ENCODE measurements at regions not wholly inside any gene's neighbourhood (a gene's known extent, or its start where the extent isn't known, plus 50 kb on each side); places are given as distances from the start of the nearest gene placed in this dataset.
"Not testable (repeated sequence)": the region's sequence is repeated elsewhere in the genome, so short reads cannot be mapped to it uniquely, and the experiment has no call there.

DNA sequence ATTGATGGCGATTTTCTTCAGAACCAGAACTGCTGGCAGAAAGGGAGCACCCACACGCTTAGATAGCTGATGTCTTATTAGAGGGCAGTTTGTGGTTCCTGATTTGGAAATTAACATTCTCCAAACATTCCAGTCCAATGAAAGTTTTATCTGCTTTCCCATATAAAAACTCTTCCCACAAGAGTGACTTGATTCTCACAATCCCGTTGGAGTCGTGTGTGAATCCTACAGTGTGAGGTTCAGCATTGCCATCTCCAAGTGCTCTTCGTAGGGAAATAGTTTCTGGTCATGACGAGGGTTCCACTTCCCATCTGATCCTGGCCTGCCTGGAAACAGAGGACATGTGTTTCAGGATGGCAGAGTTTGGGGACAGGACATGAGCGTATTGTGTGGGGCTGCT lies 105.4 kb upstream of the CCZ1B start:
- not testable (repeated sequence) for H3K79me2 ChIP-seq (ENCODE audit: low read length); H3K27me3 ChIP-seq (ENCODE audit: low read depth, low read length); H3K27ac ChIP-seq (ENCODE audit: low read length); H3K4me2 ChIP-seq (ENCODE audit: low read length); H3K4me3 ChIP-seq (ENCODE audit: low read length); H3K9ac ChIP-seq (ENCODE audit: low read length); H2AFZ ChIP-seq (ENCODE audit: low read depth, low read length); H3K36me3 ChIP-seq (replicated peaks; ENCODE audit: low read depth, low read length); H3K9me3 ChIP-seq (ENCODE audit: insufficient read depth, low read length); H3K4me1 ChIP-seq (ENCODE audit: low read length); H4K20me1 ChIP-seq (ENCODE audit: insufficient read depth, low read length)

DNA sequence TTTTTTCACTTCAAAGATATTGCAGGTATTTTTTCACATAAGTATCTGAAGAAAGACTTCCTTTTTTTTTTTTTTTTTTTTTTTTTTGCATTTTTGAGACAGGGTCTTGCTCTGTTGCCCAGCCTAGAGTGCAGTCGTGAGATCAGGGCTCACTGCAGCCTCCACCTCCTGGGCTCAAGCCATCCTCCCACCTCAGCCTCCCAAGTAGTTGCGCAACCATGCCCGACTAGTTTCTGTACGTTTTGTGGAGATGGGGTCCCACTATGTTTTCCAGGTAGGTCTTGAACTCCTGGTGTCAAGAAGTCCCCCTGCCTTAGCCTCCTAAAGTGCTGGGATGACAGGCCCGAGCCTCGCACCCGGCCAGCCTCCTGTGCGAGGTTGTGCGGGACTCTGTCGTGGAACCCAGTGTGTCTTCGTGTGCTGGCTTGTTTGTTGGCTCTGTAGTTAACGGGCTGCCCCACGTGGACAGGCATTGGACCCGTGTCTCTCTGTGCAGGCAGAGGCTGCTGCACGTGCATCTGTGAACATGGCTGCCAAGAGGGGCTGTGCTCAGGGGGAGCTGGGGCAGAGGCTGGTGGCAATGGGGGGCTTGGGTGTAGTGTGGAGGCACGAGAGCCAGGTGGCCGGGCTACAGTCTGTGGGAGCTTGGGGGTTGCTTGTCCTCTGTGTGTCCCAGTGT lies 108.0 kb upstream of the CCZ1B start:
- not testable (repeated sequence) for H3K4me2 ChIP-seq (ENCODE audit: low read length); H3K27me3 ChIP-seq (ENCODE audit: low read depth, low read length); H2AFZ ChIP-seq (ENCODE audit: low read depth, low read length); H4K20me1 ChIP-seq (ENCODE audit: insufficient read depth, low read length); H3K9me3 ChIP-seq (ENCODE audit: insufficient read depth, low read length); H3K4me3 ChIP-seq (ENCODE audit: low read length); H3K9ac ChIP-seq (ENCODE audit: low read length); H3K27ac ChIP-seq (ENCODE audit: low read length); H3K36me3 ChIP-seq (replicated peaks; ENCODE audit: low read depth, low read length); H3K4me1 ChIP-seq (ENCODE audit: low read length); H3K79me2 ChIP-seq (ENCODE audit: low read length)

DNA sequence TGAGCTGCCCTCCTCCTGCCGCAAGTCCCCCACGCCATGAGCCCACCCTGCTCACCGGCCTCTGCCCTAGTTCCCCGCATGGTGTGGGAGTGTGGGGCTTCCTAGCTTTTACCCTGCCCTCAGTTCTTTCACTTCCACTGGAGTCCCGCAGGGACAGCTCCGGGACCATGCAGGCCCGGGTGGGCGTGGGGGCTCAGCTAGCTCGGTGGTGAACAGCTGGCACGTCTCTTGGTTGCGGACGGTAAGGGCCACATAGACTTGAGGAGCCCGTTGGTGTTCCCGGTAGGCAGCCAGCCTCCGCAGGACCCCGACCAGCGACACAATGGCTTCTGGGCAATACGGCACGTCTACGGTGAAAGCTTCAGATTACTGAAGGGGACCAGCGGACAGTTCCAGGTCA lies 108.9 kb upstream of the CCZ1B start:
- Histone ChIP-seq H4K20me1 (ENCODE audit: insufficient read depth, low read length) (no peaks in the 10 kb centered on the region), H3K4me2 (ENCODE audit: low read length) (no peak overlapping the region), H3K9me3 (ENCODE audit: insufficient read depth, low read length) (no peaks in the 10 kb centered on the region), H3K27me3 (ENCODE audit: low read depth, low read length) (no peaks in the 10 kb centered on the region), H3K36me3 (replicated peaks; ENCODE audit: low read depth, low read length) (no peaks in the 10 kb centered on the region), H3K4me3 (ENCODE audit: low read length) (no peak overlapping the region), H3K27ac (ENCODE audit: low read length) (no peak overlapping the region), H3K9ac (ENCODE audit: low read length) (no peak overlapping the region), H3K4me1 (ENCODE audit: low read length) (no peaks in the 10 kb centered on the region), H3K79me2 (ENCODE audit: low read length) (no peaks in the 10 kb centered on the region), H2AFZ (ENCODE audit: low read depth, low read length) (no peak overlapping the region)
- TF ChIP-seq EZH2phosphoT487 (IDR thresholded peaks at IDR 0.05; ENCODE audit: low read depth), result no peak
- TF ChIP-seq, protein P1, sequence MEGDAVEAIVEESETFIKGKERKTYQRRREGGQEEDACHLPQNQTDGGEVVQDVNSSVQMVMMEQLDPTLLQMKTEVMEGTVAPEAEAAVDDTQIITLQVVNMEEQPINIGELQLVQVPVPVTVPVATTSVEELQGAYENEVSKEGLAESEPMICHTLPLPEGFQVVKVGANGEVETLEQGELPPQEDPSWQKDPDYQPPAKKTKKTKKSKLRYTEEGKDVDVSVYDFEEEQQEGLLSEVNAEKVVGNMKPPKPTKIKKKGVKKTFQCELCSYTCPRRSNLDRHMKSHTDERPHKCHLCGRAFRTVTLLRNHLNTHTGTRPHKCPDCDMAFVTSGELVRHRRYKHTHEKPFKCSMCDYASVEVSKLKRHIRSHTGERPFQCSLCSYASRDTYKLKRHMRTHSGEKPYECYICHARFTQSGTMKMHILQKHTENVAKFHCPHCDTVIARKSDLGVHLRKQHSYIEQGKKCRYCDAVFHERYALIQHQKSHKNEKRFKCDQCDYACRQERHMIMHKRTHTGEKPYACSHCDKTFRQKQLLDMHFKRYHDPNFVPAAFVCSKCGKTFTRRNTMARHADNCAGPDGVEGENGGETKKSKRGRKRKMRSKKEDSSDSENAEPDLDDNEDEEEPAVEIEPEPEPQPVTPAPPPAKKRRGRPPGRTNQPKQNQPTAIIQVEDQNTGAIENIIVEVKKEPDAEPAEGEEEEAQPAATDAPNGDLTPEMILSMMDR (IDR thresholded peaks at IDR 0.05; ENCODE audit: low read depth, low read length), result no peak

DNA sequence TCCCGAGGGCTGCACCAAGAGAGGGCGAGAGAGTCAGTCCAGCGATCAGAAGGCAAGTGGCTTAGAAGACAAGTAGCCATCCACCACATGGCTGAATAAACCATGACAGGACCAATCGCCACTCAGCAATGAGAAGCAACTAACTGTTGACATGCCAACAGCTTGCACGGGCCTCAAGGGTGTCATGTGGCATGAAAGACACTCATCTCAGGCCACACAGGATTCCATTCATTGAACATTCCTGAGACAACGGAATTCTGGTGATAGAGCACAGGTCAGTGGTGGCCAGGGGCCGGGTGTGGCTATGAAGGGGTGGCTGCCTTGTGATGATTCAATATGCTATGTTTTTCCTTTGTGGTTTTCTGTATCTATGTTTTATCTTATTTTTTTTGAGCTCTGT lies 110.6 kb upstream of the CCZ1B start:
- not testable (repeated sequence) for H3K4me2 ChIP-seq (ENCODE audit: low read length); H3K79me2 ChIP-seq (ENCODE audit: low read length)

DNA sequence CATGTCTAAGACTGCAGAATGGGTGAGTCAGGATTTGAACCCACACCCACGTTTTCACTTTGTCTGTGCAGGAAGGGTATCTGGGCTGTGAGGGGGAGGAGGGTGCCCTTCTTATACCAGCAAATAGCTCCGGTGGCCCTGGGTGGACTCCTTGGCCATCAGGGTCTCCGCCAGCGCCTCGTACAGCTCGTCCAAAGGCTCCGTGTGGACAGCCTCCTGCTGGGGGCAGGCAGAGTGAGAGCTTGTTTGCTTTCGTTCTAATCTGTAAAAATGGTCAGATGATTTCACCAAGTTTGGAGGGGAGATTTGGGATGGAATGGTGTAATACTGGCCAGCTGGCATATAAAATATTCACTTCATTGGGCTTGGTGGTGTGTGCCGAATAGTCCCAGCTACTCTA lies 111.7 kb upstream of the CCZ1B start:
- H3K4me2 ChIP-seq (ENCODE audit: low read length); H3K36me3 ChIP-seq (replicated peaks; ENCODE audit: low read depth, low read length); H3K27me3 ChIP-seq (ENCODE audit: low read depth, low read length); H3K4me3 ChIP-seq (ENCODE audit: low read length); H3K9ac ChIP-seq (ENCODE audit: low read length); H3K79me2 ChIP-seq (ENCODE audit: low read length); H3K9me3 ChIP-seq (ENCODE audit: insufficient read depth, low read length); H2AFZ ChIP-seq (ENCODE audit: low read depth, low read length); H3K4me1 ChIP-seq (ENCODE audit: low read length); H3K27ac ChIP-seq (ENCODE audit: low read length); H4K20me1 ChIP-seq (ENCODE audit: insufficient read depth, low read length): not testable (repeated sequence)

More for the DNA sequence above, 110.6 kb upstream of the CCZ1B start:
- H3K9me3 ChIP-seq (ENCODE audit: insufficient read depth, low read length); H3K9ac ChIP-seq (ENCODE audit: low read length); H3K4me1 ChIP-seq (ENCODE audit: low read length); H3K4me3 ChIP-seq (ENCODE audit: low read length); H3K27me3 ChIP-seq (ENCODE audit: low read depth, low read length); H2AFZ ChIP-seq (ENCODE audit: low read depth, low read length); H3K36me3 ChIP-seq (replicated peaks; ENCODE audit: low read depth, low read length); H4K20me1 ChIP-seq (ENCODE audit: insufficient read depth, low read length); H3K27ac ChIP-seq (ENCODE audit: low read length): not testable (repeated sequence)

DNA sequence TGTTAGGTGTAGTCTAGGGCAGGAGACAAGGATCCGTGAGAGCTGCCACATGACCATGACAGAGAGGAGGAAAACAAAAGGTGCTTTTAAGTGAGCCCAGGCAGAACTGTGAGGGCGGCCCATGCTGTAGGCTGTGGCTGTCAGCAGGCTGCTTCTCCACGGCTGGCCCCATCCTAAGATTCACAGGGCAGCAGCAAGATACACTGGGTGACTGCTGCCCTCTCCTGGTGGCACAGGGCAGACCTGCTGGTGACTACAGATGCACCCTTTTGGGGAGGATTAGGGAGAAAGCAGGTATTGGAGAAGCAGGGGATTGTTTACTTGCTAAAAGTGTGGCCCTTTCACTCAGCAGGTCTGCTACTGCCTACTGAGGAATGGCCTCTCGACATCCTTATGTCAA lies 112.2 kb upstream of the CCZ1B start:
- not testable (repeated sequence) for H2AFZ ChIP-seq (ENCODE audit: low read depth, low read length); H3K36me3 ChIP-seq (replicated peaks; ENCODE audit: low read depth, low read length); H3K27ac ChIP-seq (ENCODE audit: low read length); H3K79me2 ChIP-seq (ENCODE audit: low read length); H3K4me3 ChIP-seq (ENCODE audit: low read length); H3K9ac ChIP-seq (ENCODE audit: low read length); H3K27me3 ChIP-seq (ENCODE audit: low read depth, low read length); H3K9me3 ChIP-seq (ENCODE audit: insufficient read depth, low read length); H3K4me1 ChIP-seq (ENCODE audit: low read length); H3K4me2 ChIP-seq (ENCODE audit: low read length); H4K20me1 ChIP-seq (ENCODE audit: insufficient read depth, low read length)
- TF ChIP-seq, protein P1 (IDR thresholded peaks at IDR 0.05; ENCODE audit: low read depth, low read length), result peak; percentile 33

DNA sequence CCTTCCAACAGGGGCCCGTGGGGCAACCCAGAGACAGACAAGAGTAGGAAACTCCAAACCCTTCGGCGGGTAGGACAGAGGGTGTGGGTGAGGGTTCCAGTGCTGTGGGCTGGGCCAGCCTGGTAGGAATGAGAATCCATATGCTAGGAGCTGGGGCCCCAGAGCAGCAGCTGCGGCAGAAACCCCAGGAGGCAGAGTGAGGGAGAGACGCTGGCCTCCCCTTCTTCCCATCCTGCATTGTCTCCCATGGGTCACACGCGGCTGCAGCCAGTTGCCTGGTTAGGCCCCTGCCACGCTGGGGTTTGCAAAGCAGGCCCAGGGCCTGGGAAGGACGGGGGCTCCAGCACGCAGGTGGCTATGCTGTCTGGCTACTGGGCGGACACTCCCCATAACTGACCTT lies 113.1 kb upstream of the CCZ1B start:
- not testable (repeated sequence) for H3K36me3 ChIP-seq (replicated peaks; ENCODE audit: low read depth, low read length); H3K9me3 ChIP-seq (ENCODE audit: insufficient read depth, low read length); H3K9ac ChIP-seq (ENCODE audit: low read length); H2AFZ ChIP-seq (ENCODE audit: low read depth, low read length); H3K79me2 ChIP-seq (ENCODE audit: low read length); H3K4me3 ChIP-seq (ENCODE audit: low read length); H3K27ac ChIP-seq (ENCODE audit: low read length); H3K4me2 ChIP-seq (ENCODE audit: low read length); H4K20me1 ChIP-seq (ENCODE audit: insufficient read depth, low read length); H3K27me3 ChIP-seq (ENCODE audit: low read depth, low read length); H3K4me1 ChIP-seq (ENCODE audit: low read length)

DNA sequence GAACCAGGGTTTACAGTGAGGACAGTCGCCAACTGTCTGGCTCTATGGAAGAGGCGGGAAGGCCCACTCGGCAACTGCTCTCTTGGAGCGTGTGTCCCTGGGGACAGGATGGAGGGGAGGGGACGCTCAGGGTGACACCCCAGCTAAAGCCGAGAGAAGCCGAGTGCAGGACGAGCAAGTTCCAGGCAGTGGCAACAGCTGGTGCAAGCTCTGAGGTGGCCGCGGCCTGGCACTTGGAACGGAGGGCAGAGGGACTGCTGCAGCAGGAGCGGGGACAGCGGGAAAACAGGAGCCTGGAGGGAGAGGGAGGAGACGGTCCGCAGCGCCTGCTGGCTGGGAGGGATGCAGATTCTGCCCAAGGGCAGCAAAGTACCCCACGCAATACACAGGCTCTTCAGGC lies 113.8 kb upstream of the CCZ1B start:
- H3K4me2 ChIP-seq (ENCODE audit: low read length); H3K27ac ChIP-seq (ENCODE audit: low read length); H4K20me1 ChIP-seq (ENCODE audit: insufficient read depth, low read length); H2AFZ ChIP-seq (ENCODE audit: low read depth, low read length); H3K4me3 ChIP-seq (ENCODE audit: low read length); H3K27me3 ChIP-seq (ENCODE audit: low read depth, low read length); H3K36me3 ChIP-seq (replicated peaks; ENCODE audit: low read depth, low read length); H3K4me1 ChIP-seq (ENCODE audit: low read length); H3K9ac ChIP-seq (ENCODE audit: low read length); H3K9me3 ChIP-seq (ENCODE audit: insufficient read depth, low read length); H3K79me2 ChIP-seq (ENCODE audit: low read length): not testable (repeated sequence)

Measured in OCI-LY3 (cell line).